Kidney (tissue), 13 donors: ENCODE measurements at regions not wholly inside any gene's neighbourhood (a gene's known extent, or its start where the extent isn't known, plus 50 kb on each side); places are given as distances from the start of the nearest gene placed in this dataset.

Experiments
- DNase-seq, 5 donors: peaks; one replicate each; pipeline ENCODE4 v3.0.0-alpha.2; 2013 to 2020
- FAIRE-seq: peaks from 2 replicates; lab custom pipeline; 2012; peaks lifted over from hg19 to GRCh38; lab: Jason Lieb, UNC
- H3K27ac ChIP-seq, 2 donors: one replicate each; pipeline ENCODE4 v1.7.0; 2013; ENCODE audit warnings: low read depth in 2 of 2, low read length in 2 of 2, inconsistent platforms in 1 of 2
- H3K27me3 ChIP-seq: one replicate; pipeline ENCODE4 v1.7.1; 2013; ENCODE audit warnings: low read length, inconsistent platforms; ENCODE audit not compliant: control insufficient read depth, insufficient read depth
- H3K36me3 ChIP-seq, 3 donors: one replicate each; pipeline versions ENCODE4 v1.7.0 to v1.7.1; 2013; ENCODE audit warnings: low read length in 3 of 3, control low read depth in 1 of 3, inconsistent platforms in 1 of 3; ENCODE audit not compliant: insufficient read depth in 3 of 3, control insufficient read depth in 2 of 3
- H3K4me1 ChIP-seq, 3 donors: one replicate each; pipeline versions ENCODE4 v1.7.0 to v1.7.1; 2013; ENCODE audit warnings: low read length in 3 of 3, inconsistent platforms in 1 of 3, low read depth in 1 of 3; ENCODE audit not compliant: control insufficient read depth in 2 of 3, insufficient read depth in 2 of 3
- H3K4me3 ChIP-seq, 3 donors: one replicate each; pipeline versions ENCODE4 v1.7.0 to v1.8.1; 2013; ENCODE audit warnings: low read length in 3 of 3, control low read depth in 1 of 3, inconsistent platforms in 1 of 3
- H3K9ac ChIP-seq, 3 donors: one replicate each; pipeline versions ENCODE4 v1.7.0 to v1.7.1; 2013; ENCODE audit warnings: low read length in 3 of 3, control low read depth in 1 of 3, inconsistent platforms in 1 of 3
- H3K9me3 ChIP-seq, 3 donors: one replicate each; pipeline versions ENCODE4 v1.7.0 to v1.7.1; 2013; ENCODE audit warnings: low read length in 3 of 3, control low read depth in 1 of 3, inconsistent platforms in 1 of 3; ENCODE audit not compliant: control insufficient read depth in 2 of 3, insufficient read depth in 1 of 3
- intact Hi-C: fragments of 100-400 bp; cut with DNase I; formaldehyde crosslinking; loops from one replicate; pipeline ENCODE4 v1.11.1; 2022
- TF ChIP-seq, protein P1 (sequence below): IDR thresholded peaks from 3 replicates; pipeline ENCODE4 v1.5.1; 2012; ENCODE audit warnings: mild to moderate bottlenecking, moderate library complexity, borderline replicate concordance; ENCODE audit not compliant: insufficient read depth; ENCODE audit errors: extremely low read depth
- donor health status: control.
- donor health status: control.
- donor health status: control.
- donor health status: control.
- donor health status: control.
- donor health status: DM: yes; HTN: yes; CAD: no.
- donor health status: Normal renal cell carcinoma (clear cell type).

DNA sequence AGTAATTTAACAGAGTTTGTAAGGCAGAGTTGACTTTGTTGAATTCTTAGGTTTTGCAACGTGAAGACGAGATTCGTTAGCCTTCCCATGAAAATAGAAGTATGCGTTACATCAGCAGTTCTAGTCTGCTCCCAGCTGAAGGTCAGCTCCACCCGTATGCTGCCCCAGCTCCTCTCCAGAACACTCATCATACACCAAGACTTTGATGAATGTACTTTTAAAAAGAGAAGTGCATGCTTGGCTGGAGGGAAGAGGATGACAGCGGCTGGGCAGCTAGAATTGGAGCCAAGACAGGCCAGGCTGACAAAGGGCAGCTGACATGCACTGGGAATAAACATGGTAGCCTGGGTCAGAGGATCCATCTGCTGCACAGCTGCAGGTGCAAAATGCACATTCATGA, 166.3 kb upstream of the ARGLU1 start:
- DNase-seq: no peak
- Histone ChIP-seq H3K9me3 (no peaks in the 10 kb centered on the region), H3K4me3 (no peak overlapping the region), H3K4me1 (no peaks in the 10 kb centered on the region), H3K36me3 (no peaks in the 10 kb centered on the region), H3K27me3 (no peaks in the 10 kb centered on the region), H3K27ac (no peak overlapping the region), H3K9ac (no peak overlapping the region)
- TF ChIP-seq, protein P1, sequence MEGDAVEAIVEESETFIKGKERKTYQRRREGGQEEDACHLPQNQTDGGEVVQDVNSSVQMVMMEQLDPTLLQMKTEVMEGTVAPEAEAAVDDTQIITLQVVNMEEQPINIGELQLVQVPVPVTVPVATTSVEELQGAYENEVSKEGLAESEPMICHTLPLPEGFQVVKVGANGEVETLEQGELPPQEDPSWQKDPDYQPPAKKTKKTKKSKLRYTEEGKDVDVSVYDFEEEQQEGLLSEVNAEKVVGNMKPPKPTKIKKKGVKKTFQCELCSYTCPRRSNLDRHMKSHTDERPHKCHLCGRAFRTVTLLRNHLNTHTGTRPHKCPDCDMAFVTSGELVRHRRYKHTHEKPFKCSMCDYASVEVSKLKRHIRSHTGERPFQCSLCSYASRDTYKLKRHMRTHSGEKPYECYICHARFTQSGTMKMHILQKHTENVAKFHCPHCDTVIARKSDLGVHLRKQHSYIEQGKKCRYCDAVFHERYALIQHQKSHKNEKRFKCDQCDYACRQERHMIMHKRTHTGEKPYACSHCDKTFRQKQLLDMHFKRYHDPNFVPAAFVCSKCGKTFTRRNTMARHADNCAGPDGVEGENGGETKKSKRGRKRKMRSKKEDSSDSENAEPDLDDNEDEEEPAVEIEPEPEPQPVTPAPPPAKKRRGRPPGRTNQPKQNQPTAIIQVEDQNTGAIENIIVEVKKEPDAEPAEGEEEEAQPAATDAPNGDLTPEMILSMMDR: no peak
- FAIRE-seq: no peak
- intact Hi-C loops: no loop called here

- no peak overlapping the region for H3K4me3 ChIP-seq
Observed at GRCh38 chr13:106723036-106723435, 155.1 kb upstream of the ARGLU1 start.

DNA sequence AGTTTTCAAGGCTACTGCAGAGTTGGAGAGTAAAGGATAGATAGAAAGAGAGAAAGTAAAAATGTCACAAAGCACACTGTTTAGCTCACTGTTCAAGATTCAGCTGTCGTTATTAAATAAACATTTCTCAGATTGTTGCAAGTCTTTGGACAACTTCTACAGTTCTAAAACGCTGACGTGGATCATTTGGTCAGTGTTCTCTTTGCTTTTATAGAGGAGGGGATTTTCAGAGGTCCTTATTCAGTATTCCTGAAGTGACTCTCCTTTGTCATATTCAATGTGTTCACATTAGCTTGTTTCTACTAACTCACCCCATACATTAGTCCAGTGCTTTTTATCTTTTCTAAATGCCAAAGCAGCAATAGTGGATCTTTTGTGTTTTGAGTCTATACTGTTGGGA, 154.7 kb upstream of the ARGLU1 start:
- FAIRE-seq (no peak), DNase-seq (no peak)
- no peaks in the 10 kb centered on the region for H3K4me1 ChIP-seq
- no peaks in the 10 kb centered on the region for H3K27me3 ChIP-seq
- H3K9me3 ChIP-seq: peaks cover 0 to 3% (median 0%) of the 10 kb centered on the region in 3 donors
- H3K27ac ChIP-seq: no peak overlapping the region
- no peak overlapping the region for H3K4me3 ChIP-seq
- no peaks in the 10 kb centered on the region for H3K36me3 ChIP-seq
- intact Hi-C loops: no loop called here
- TF ChIP-seq, protein P1: no peak
- no peak overlapping the region for H3K9ac ChIP-seq

More at GRCh38 chr13:106723036-106723435, 155.1 kb upstream of the ARGLU1 start:
- DNase-seq (no peak), FAIRE-seq (no peak)
- Histone ChIP-seq H3K9me3 (peaks cover 0 to 3% (median 0%) of the 10 kb centered on the region in 3 donors), H3K27ac (no peak overlapping the region), H3K9ac (no peak overlapping the region), H3K36me3 (no peaks in the 10 kb centered on the region), H3K4me1 (no peaks in the 10 kb centered on the region), H3K27me3 (no peaks in the 10 kb centered on the region)
- TF ChIP-seq, protein P1: no peak
- intact Hi-C loops: no loop called here

GRCh38 chr13:106721599-106721998, 153.7 kb upstream of the ARGLU1 start:
- no peaks in the 10 kb centered on the region for H3K4me1 ChIP-seq
- no peaks in the 10 kb centered on the region for H3K36me3 ChIP-seq
- intact Hi-C loops: no loop called here

More at GRCh38 chr13:106721599-106721998, 153.7 kb upstream of the ARGLU1 start:
- no peaks in the 10 kb centered on the region for H3K27me3 ChIP-seq
- no peak overlapping the region for H3K27ac ChIP-seq
- FAIRE-seq: no peak
- TF ChIP-seq, protein P1: no peak
- no peak overlapping the region for H3K4me3 ChIP-seq
- H3K9me3 ChIP-seq: peaks cover 0 to 3% (median 0%) of the 10 kb centered on the region in 3 donors
- H3K9ac ChIP-seq: no peak overlapping the region
- DNase-seq: no peak
